HUES48 (cell line): ENCODE measurements at regions not wholly inside any gene's neighbourhood (a gene's known extent, or its start where the extent isn't known, plus 50 kb on each side); places are given as distances from the start of the nearest gene placed in this dataset.

Experiments
- H3K27ac ChIP-seq: one replicate; pipeline ENCODE4 v1.7.0; 2013; ENCODE audit warnings: low read depth, low read length, inconsistent platforms
- H3K27me3 ChIP-seq: 2 replicates; pipeline ENCODE4 v1.6.1; 2013; ENCODE audit warnings: mild to moderate bottlenecking, low read length; ENCODE audit not compliant: control insufficient read depth, insufficient read depth
- H3K36me3 ChIP-seq: 2 replicates; pipeline ENCODE4 v1.6.1; 2013; ENCODE audit warnings: low read length; ENCODE audit not compliant: control insufficient read depth, insufficient read depth
- H3K4me1 ChIP-seq: 2 replicates; pipeline ENCODE4 v1.6.1; 2013; ENCODE audit warnings: mild to moderate bottlenecking, low read length; ENCODE audit not compliant: control insufficient read depth, insufficient read depth
- H3K4me3 ChIP-seq: 2 replicates; pipeline ENCODE4 v1.5.1; 2013; ENCODE audit warnings: mild to moderate bottlenecking, low read depth, low read length
- H3K9ac ChIP-seq: 2 replicates; pipeline ENCODE4 v1.6.1; 2013; ENCODE audit warnings: mild to moderate bottlenecking, low read depth, low read length, moderate library complexity
- H3K9me3 ChIP-seq: 2 replicates; pipeline ENCODE4 v1.6.1; 2013; ENCODE audit warnings: low read length; ENCODE audit not compliant: control insufficient read depth, insufficient read depth

DNA sequence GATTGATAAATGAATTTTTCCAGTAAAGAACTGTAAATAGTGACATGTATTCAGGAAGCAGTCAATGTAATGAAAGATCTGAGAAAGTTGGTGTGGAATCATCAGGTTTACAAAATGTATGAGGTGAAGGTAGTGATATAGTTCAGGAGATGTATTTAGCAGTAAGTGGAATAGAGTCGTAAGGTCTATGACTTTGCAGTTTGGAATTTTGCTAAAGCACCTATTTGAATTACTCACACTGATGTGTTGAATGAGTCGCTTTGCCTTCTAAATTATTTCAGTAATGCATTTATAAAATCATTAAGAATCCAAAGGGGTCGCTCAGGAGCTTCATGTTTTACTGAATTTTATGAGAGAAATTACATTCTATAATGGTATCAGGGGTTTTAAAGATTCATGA is 713.7 kb downstream of the DSC3 start:
- Histone ChIP-seq H3K4me3 (no peak overlapping the region), H3K36me3 (no peaks in the 10 kb centered on the region), H3K27ac (no peak overlapping the region), H3K9ac (no peak overlapping the region), H3K4me1 (peaks cover 8% of the 10 kb centered on the region), H3K9me3 (no peaks in the 10 kb centered on the region), H3K27me3 (no peaks in the 10 kb centered on the region)

DNA sequence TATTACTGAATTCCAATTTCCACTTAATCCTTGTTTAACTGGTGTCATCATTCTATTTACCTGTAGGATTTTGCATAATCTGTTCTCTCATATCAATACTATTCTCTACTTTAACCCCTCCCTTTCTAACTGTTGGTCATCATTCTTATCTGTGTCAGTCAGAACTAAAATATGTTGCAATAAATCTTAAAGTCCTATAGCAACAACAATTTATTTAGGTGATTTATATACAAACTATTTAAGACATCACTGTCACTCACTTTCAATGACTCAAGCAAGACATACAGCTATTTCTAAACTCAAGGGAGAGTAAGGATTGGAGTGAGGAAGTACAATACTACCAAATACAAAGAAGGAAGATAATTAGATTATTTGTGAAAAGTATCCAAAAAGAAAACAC is 740.4 kb downstream of the DSC3 start:
- H3K4me1 ChIP-seq: no peaks in the 10 kb centered on the region
- H3K27ac ChIP-seq: no peak overlapping the region
- H3K36me3 ChIP-seq: no peaks in the 10 kb centered on the region
- H3K9ac ChIP-seq: no peak overlapping the region
- H3K27me3 ChIP-seq: no peaks in the 10 kb centered on the region
- no peak overlapping the region for H3K4me3 ChIP-seq
- no peaks in the 10 kb centered on the region for H3K9me3 ChIP-seq

DNA sequence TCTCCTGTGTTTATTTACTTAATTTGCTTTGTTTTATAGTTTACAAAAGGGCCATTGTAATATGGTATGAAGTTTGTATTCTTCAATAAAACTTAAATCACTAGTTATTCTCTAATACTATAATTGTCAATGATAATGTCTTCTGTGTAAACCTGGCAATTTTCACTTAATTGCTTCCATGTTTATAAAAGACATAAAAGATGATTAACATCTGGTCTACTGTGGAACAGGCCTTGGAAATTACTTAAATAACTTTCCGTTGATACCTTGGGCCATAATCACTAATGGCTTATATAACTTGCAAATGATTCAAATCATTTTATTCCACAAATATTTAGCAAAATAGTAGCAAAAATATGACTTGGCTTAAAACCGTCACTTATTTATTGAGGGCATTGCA is 743.8 kb downstream of the DSC3 start:
- H3K4me3 ChIP-seq: no peak overlapping the region
- no peaks in the 10 kb centered on the region for H3K27me3 ChIP-seq
- H3K36me3 ChIP-seq: no peaks in the 10 kb centered on the region
- no peaks in the 10 kb centered on the region for H3K4me1 ChIP-seq
- H3K27ac ChIP-seq: no peak overlapping the region
- no peak overlapping the region for H3K9ac ChIP-seq
- H3K9me3 ChIP-seq: no peaks in the 10 kb centered on the region

DNA sequence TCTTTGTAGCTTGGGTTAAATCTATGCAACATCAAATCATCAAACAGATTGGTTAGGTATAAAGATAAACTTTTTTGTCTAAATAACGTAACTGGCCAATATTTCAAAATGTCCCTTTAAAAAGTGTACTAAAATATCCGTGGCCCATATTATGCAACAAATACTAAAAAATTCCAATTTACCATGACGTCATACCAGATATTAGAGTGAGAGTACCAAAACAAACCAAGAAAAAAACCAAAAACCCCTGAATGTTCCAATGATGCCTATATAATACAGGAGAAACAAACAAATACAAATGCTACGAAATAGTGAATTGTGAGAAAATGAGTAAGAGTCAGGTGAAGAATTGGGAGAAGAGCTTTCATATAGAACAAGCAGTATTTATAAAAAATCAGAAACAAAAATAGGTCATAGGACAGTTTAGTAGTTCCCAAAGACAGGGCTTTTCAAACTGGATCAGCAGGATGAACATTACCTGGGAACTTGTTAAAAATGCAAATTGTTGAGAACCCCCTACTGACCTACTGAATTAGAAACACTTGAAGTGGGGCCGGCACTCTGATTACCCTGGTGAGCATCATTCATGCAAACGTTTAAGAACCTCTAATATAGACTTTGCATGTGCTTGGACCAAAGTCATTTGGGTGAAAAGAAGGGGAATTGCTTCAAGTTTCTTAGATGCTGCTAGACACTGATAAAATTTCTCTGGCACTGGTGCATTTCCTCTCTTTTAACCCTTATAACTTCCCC is 753.7 kb downstream of the DSC3 start:
- Histone ChIP-seq H3K27me3 (no peaks in the 10 kb centered on the region), H3K4me1 (peaks cover 15% of the 10 kb centered on the region), H3K9me3 (no peaks in the 10 kb centered on the region), H3K27ac (no peak overlapping the region), H3K9ac (no peak overlapping the region), H3K4me3 (no peak overlapping the region), H3K36me3 (no peaks in the 10 kb centered on the region)

DNA sequence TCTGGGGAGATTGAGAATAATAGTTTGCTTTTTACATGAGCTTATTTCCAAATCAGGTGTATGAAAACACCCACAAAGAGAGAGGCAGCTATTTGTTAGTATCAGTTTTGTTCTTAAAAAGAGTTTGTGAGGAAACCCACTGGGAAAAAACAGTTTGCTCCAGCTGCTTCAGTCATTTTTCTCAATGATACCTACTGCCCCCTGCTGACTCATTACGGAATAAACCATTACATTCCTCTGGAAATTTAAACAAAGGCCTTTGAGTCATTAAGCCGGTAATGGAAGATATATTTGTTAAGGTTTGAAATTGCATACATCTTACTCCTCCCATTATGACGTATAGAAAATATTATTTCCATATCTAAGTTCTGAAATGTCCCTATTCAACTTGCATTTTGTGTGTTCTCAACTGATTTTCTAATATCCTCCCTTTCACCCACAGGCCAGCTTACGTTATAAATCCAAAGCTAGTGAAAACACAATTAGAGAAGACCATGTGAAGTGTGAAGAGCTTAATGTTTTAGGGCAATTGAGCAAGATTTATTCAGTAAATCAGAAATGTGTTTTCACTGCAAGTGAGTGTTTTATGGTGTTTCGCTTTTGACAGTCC is 761.6 kb downstream of the DSC3 start:
- Histone ChIP-seq H3K36me3 (no peaks in the 10 kb centered on the region), H3K9me3 (no peaks in the 10 kb centered on the region), H3K4me1 (peaks cover 8% of the 10 kb centered on the region; the same call in 1 of the 2 replicates), H3K4me3 (no peak overlapping the region), H3K27me3 (no peaks in the 10 kb centered on the region), H3K9ac (no peak overlapping the region), H3K27ac (no peak overlapping the region)

DNA sequence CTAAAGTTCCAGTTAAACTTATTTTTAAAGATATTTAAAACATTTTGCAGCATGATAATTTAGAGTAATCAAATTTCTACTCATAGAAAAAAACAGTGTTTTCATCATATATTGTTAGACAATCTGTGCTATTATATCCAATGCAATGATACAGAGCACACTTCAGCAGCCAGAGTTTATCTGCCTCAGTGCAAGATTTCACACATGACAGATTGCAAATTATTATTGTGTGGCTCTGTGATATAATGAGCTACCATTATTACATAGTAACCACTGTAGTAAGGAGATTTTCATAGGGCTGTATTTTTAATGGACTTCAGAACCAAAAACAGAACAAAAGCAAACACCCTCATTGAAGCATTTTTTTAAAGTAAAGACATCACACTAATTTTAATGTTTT is 762.4 kb downstream of the DSC3 start:
- no peak overlapping the region for H3K9ac ChIP-seq
- H3K4me3 ChIP-seq: no peak overlapping the region
- no peaks in the 10 kb centered on the region for H3K36me3 ChIP-seq
- peaks cover 8% of the 10 kb centered on the region; the same call in 1 of the 2 replicates for H3K4me1 ChIP-seq
- H3K9me3 ChIP-seq: no peaks in the 10 kb centered on the region
- no peak overlapping the region for H3K27ac ChIP-seq
- no peaks in the 10 kb centered on the region for H3K27me3 ChIP-seq

DNA sequence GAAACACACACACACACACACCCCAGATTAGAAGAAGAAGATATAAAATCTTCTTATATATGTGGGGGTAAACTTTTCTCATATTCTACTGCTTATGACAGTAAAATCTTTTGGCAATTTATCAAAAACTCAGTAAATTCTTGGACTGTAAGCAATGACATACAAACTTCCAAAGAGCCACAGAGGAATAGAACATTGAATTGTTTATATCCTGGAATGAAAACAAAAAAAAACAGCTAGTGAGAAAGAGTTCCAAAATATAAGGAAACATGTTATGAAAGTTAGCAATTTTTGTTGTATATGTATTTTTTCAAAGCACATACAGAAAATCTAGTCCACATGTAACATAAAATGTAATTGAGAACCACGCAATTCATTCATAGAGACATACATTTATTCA is 764.9 kb downstream of the DSC3 start:
- Histone ChIP-seq H3K9me3 (no peaks in the 10 kb centered on the region), H3K27ac (no peak overlapping the region), H3K9ac (no peak overlapping the region), H3K4me1 (peaks cover 8% of the 10 kb centered on the region; the same call in 1 of the 2 replicates), H3K4me3 (no peak overlapping the region), H3K36me3 (no peaks in the 10 kb centered on the region), H3K27me3 (no peaks in the 10 kb centered on the region)

DNA sequence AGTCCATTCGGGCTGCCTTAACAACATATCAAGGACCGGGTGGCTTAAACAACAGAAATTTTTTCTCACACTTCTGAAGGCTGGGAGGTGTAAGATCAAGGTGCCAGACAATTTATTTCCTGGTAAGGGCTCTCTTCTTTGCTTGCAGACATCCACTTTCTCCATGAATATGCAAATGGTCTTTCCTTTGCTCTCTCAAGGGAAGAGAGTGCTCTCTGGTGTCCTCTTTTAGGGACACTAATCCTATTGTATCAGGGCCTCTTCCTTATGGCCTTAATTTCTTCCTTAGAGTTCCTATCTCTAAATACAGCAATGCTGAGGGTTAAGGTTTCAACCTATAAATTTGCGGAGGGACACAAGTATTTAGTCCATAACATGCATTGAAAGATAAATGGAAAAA is 770.8 kb downstream of the DSC3 start:
- Histone ChIP-seq H3K27ac (no peak overlapping the region), H3K27me3 (no peaks in the 10 kb centered on the region), H3K4me1 (peaks cover 3% of the 10 kb centered on the region; the same call in 1 of the 2 replicates), H3K36me3 (no peaks in the 10 kb centered on the region), H3K9me3 (no peaks in the 10 kb centered on the region), H3K4me3 (no peak overlapping the region), H3K9ac (no peak overlapping the region)

DNA sequence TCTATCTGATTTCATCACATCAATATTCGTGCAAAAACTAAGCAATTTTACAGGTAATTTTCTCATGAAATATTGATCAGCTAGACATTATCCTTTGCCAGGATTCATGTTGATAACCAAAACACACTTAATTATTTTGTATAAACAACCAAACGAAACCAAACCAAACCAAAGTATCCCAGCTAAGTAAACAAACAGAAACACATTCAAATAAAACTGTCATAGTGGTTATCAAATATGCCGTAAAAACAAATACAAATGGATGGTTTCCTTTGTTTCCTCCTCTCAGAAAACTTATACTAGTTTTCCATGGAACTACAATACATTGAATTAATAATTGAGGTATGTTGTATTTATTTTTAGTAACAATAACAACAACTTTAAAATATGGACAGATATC is 777.4 kb downstream of the DSC3 start:
- H3K4me3 ChIP-seq: no peak overlapping the region
- H3K9me3 ChIP-seq: no peaks in the 10 kb centered on the region
- H3K36me3 ChIP-seq: no peaks in the 10 kb centered on the region
- no peaks in the 10 kb centered on the region for H3K4me1 ChIP-seq
- no peak overlapping the region for H3K9ac ChIP-seq
- no peaks in the 10 kb centered on the region for H3K27me3 ChIP-seq
- H3K27ac ChIP-seq: no peak overlapping the region

DNA sequence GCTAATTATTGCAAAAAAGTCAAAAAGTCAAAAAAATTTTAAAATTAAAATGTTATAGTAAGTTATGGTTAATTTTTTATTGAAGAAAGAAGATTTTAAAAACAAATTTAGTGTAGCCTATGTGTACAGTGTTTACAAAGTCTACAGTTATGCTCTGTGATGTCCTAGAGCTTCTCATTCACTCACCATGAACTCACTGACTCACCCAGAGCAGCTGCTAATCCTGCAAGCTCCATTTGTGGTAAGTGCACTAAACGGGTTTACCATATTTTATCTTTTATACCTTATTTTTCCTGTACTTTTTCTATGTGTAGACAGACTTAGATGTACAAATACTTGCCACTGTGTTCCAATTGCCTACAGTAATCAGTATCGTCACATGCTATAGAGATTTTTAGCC is 788.2 kb downstream of the DSC3 start:
- no peak overlapping the region for H3K27ac ChIP-seq
- no peaks in the 10 kb centered on the region for H3K4me1 ChIP-seq
- H3K27me3 ChIP-seq: no peaks in the 10 kb centered on the region
- no peak overlapping the region for H3K4me3 ChIP-seq
- H3K9me3 ChIP-seq: no peaks in the 10 kb centered on the region
- no peak overlapping the region for H3K9ac ChIP-seq
- no peaks in the 10 kb centered on the region for H3K36me3 ChIP-seq

DNA sequence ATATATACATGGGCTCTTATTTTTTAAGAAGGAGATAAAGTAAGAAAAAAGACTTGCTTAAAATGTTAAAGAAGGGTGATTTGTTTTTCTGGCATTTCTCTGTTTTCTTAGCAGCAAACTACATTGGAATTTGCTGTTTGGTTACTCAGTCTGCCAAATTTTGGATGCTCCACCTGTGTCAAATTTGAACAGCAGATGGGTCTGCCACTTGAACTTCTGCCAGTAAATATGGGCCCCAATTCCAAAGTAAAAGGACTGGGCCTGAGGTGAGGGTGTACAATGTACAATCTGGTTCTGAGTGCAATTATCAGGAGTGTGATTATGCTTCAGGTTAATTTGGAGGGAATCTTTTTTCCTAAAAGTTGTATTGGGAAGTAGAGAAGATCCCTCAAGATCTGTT is 794.5 kb downstream of the DSC3 start:
- Histone ChIP-seq H3K27me3 (no peaks in the 10 kb centered on the region), H3K4me3 (no peak overlapping the region), H3K4me1 (no peaks in the 10 kb centered on the region), H3K36me3 (no peaks in the 10 kb centered on the region), H3K27ac (no peak overlapping the region), H3K9me3 (no peaks in the 10 kb centered on the region), H3K9ac (no peak overlapping the region)
